PC-3 (cell line): ENCODE measurements at regions not wholly inside any gene's neighbourhood (a gene's known extent, or its start where the extent isn't known, plus 50 kb on each side); places are given as distances from the start of the nearest gene placed in this dataset.

Experiments
- CTCF ChIP-seq: fragments of 300-600 bp; sonication (generic); conservative IDR thresholded peaks from 2 replicates; pipeline ENCODE4 v1.5.1; 2017; ENCODE audit warnings: antibody characterized with exemption, low read depth, mild to moderate bottlenecking, low read length
- EZH2 ChIP-seq: fragments of 300-600 bp; sonication (generic); IDR thresholded peaks from one replicate; pipeline ENCODE4 v1.6.1; 2017; ENCODE audit warnings: antibody characterized with exemption, mild to moderate bottlenecking, low read length; ENCODE audit not compliant: unreplicated experiment
- EZH2phosphoT487 ChIP-seq: fragments of 300-600 bp; sonication (generic); IDR thresholded peaks from 2 replicates; pipeline ENCODE4 v1.6.1; 2018; ENCODE audit warnings: mild to moderate bottlenecking, antibody characterized with exemption, low read length, borderline replicate concordance

DNA sequence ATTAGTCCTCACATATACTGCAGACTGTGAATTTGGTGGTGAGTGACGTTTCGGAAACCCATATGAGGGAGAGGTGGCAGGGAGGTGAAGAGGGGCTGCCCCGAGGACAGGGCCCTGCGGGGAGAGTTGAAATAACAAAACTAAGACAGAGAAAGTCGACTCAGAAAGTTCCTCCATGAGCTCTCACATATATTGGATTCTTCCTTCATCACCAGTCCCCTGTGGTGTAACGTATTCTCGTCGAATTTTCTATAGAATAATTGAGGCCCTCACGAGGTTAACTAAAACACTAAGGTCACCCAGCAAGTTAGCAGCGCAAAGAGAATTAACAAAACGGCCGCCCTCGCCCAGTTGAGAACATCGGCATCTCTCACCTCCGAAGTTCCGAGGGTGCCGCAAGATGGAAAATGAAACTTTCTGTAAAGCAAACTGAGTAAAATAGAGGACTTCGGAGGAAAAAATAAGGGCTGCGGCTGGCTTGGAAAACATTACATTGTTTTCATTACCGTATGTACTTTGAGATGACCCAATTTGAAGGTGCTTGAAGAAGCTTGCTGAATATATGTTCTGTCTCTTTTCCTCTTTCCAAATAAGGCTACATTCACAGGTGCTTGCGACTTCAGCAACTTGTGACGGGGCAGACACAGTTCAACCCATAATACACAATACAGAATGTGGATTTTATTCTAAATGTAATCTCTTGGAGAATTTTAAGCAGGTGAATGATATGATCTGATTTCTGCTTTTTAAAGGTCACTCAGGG lies 490.9 kb upstream of the JARID2 start:
- TF ChIP-seq CTCF (no peak), EZH2 (no peak), EZH2phosphoT487 (no peak)
